ENCODE measurements at regions not wholly inside any gene's neighbourhood (a gene's known extent, or its start where the extent isn't known, plus 50 kb on each side); places are given as distances from the start of the nearest gene placed in this dataset.

GRCh38 chr13:71087432-71087831 is 779.6 kb downstream of the DACH1 start:
- TF ChIP-seq POLR2A (IDR thresholded peaks at IDR 0.05), result no peak
- TF ChIP-seq EP300 (IDR thresholded peaks at IDR 0.05), result no peak

All from tibial nerve (tissue), 3 donors.